GM12878 (cell line): ENCODE measurements at regions not wholly inside any gene's neighbourhood (a gene's known extent, or its start where the extent isn't known, plus 50 kb on each side); places are given as distances from the start of the nearest gene placed in this dataset.

Experiments
- ATAC-seq: fragments of 200-7000 bp; cut with Tn5 transposase; 3 replicates; pipeline ENCODE4 v1.9.1; 2020; ENCODE audit warnings: mild to moderate bottlenecking, moderate library complexity
- BruUV-seq: library from RNA; stranded (reverse); fragments of 400-500 nt; replicated peaks from 2 replicates; lab custom pipeline; 2021; lab: Mats Ljungman, UMichigan
- CTCF ChIA-PET: fragments of 300-600 bp; sonication (Branson Sonifier 250); formaldehyde crosslinking; extraction: SDS; loops from one replicate; lab custom pipeline; 2021; ENCODE audit warnings: inconsistent platforms; lab: Yijun Ruan, JAX
- POLR2A ChIA-PET: fragments of 350-600 bp; formaldehyde crosslinking; extraction: SDS; loops from one replicate; lab custom pipeline; 2021; ENCODE audit warnings: inconsistent platforms; lab: Charles Lee
- RAD21 ChIA-PET: fragments of 300-600 bp; sonication (Branson Sonifier 250); formaldehyde crosslinking; loops from one replicate; lab custom pipeline; 2023; ENCODE audit warnings: antibody characterized with exemption; ENCODE audit not compliant: unreplicated experiment; lab: Charles Lee
- SMC1A ChIA-PET: fragments of 300-600 bp; sonication (Branson Sonifier 250); formaldehyde crosslinking; loops from one replicate; lab custom pipeline; 2023; ENCODE audit not compliant: unreplicated experiment, uncharacterized antibody; lab: Charles Lee
- DNase-seq: peaks from one replicate; pipeline ENCODE4 v3.0.0-alpha.2; 2011; ENCODE audit warnings: low read depth, low spot score
- FAIRE-seq: peaks from 3 replicates; lab custom pipeline; 2011; peaks lifted over from hg19 to GRCh38; lab: Jason Lieb, UNC
- H2AFZ ChIP-seq: 2 replicates; pipeline ENCODE4 v1.6.0; 2011; ENCODE audit warnings: low read depth, low read length, control low read depth; ENCODE audit not compliant: control insufficient read depth
- H3K27ac ChIP-seq: 2 replicates; pipeline ENCODE4 v1.5.1; 2011; ENCODE audit warnings: control low read depth; ENCODE audit not compliant: control insufficient read depth, insufficient read depth
- H3K27me3 ChIP-seq, 2 experiments: replicated peaks in 1 of 2; 2 replicates each; pipeline versions ENCODE4 v1.6.0 to v1.6.1; 2011; ENCODE audit warnings: low read length in 1 of 2; ENCODE audit not compliant: control insufficient read depth in 2 of 2, insufficient read depth in 2 of 2
- H3K36me3 ChIP-seq, 2 experiments: 2 replicates each; pipeline ENCODE4 v1.5.1; 2011; ENCODE audit warnings: low read length in 1 of 2; ENCODE audit not compliant: control insufficient read depth in 2 of 2, insufficient read depth in 2 of 2
- H3K4me1 ChIP-seq: 2 replicates; pipeline ENCODE4 v1.6.1; 2011; ENCODE audit warnings: mild to moderate bottlenecking, low read length, moderate library complexity, mixed read lengths; ENCODE audit not compliant: control insufficient read depth, insufficient read depth
- H3K4me2 ChIP-seq: 2 replicates; pipeline ENCODE4 v1.6.0; 2011; ENCODE audit warnings: control low read depth; ENCODE audit not compliant: control insufficient read depth, insufficient read depth
- H3K4me3 ChIP-seq: fragments of 200-600 bp; sonication (generic); 2 replicates; pipeline ENCODE4 v1.5.1; 2016
- H3K79me2 ChIP-seq: 2 replicates; pipeline ENCODE4 v1.6.0; 2011; ENCODE audit warnings: low read length; ENCODE audit not compliant: control insufficient read depth, insufficient read depth
- H3K9ac ChIP-seq: 2 replicates; pipeline ENCODE4 v1.8.0; 2011; ENCODE audit warnings: low read length, control low read depth, mixed read lengths; ENCODE audit not compliant: control insufficient read depth, insufficient read depth
- H3K9me3 ChIP-seq: replicated peaks from 3 replicates; pipeline ENCODE4 v1.5.1; 2011; ENCODE audit warnings: mild to moderate bottlenecking, low read length; ENCODE audit not compliant: control insufficient read depth, insufficient read depth
- H4K20me1 ChIP-seq: 2 replicates; pipeline ENCODE4 v1.6.0; 2011; ENCODE audit not compliant: control insufficient read depth, insufficient read depth
- ELK1 ChIP-seq: IDR thresholded peaks from 2 replicates; pipeline ENCODE4 v1.6.1; 2012; ENCODE audit warnings: low read depth, low read length, improper control_type of control experiment
- HDGF ChIP-seq: fragments of 450-650 bp; IDR thresholded peaks from 2 replicates; pipeline ENCODE4 v1.6.1; 2016; ENCODE audit warnings: antibody characterized with exemption
- IKZF1 ChIP-seq: fragments of 450-650 bp; conservative IDR thresholded peaks from 2 replicates; pipeline ENCODE4 v1.6.1; 2017; ENCODE audit warnings: antibody characterized with exemption, mild to moderate bottlenecking
- LARP7 ChIP-seq: fragments of 450-650 bp; IDR thresholded peaks from 2 replicates; pipeline ENCODE4 v1.6.1; 2017; ENCODE audit warnings: mild to moderate bottlenecking
- MTA2 ChIP-seq: fragments of 450-650 bp; IDR thresholded peaks from 2 replicates; pipeline ENCODE4 v1.6.1; 2016; ENCODE audit warnings: low read depth, mild to moderate bottlenecking, moderate library complexity
- MYB ChIP-seq: fragments of 150-350 bp; IDR thresholded peaks from 2 replicates; pipeline ENCODE4 v1.6.1; 2014; ENCODE audit warnings: mild to moderate bottlenecking, low read depth, low read length, borderline replicate concordance
- NBN ChIP-seq: fragments of 450-650 bp; IDR thresholded peaks from 2 replicates; pipeline ENCODE4 v1.6.1; 2016
- NR2C1 ChIP-seq: fragments of 450-650 bp; IDR thresholded peaks from 2 replicates; pipeline ENCODE4 v1.6.1; 2017; ENCODE audit warnings: antibody characterized with exemption, mild to moderate bottlenecking, moderate library complexity
- NR2F1 ChIP-seq: fragments of 450-650 bp; conservative IDR thresholded peaks from 2 replicates; pipeline ENCODE4 v1.6.1; 2017; ENCODE audit warnings: mild to moderate bottlenecking
- ZNF384 ChIP-seq: IDR thresholded peaks from 2 replicates; pipeline ENCODE4 v1.6.1; 2012; ENCODE audit warnings: low read depth, mild to moderate bottlenecking, low read length, improper control_type of control experiment, borderline replicate concordance
- WGBS: methylation state at CpG from one replicate; pipeline ENCODE4 v1.1.6; 2016; ENCODE audit warnings: low lambda C conversion rate; ENCODE audit not compliant: insufficient replicate concordance, insufficient coverage; ENCODE audit errors: missing lambda C conversion rate; 5-methylcytosine and 5-hydroxymethylcytosine counted together
- in situ Hi-C: fragments of 300-500 bp; cut with MboI; formaldehyde crosslinking; loops from 9 replicates; pipeline ENCODE4 v1.14.3; 2018; ENCODE audit warnings: mixed read lengths
- intact Hi-C: fragments of 100-400 bp; cut with micrococcal nuclease; formaldehyde crosslinking; loops from one replicate; pipeline ENCODE4 v1.14.2; 2022; ENCODE audit not compliant: unreplicated experiment

GRCh38 chr21:35586305-35586704, 474.0 kb downstream of the SETD4 start:
- no peak for FAIRE-seq
- H4K20me1 ChIP-seq: no peaks in the 10 kb centered on the region
- H3K36me3 ChIP-seq: no peaks in the 10 kb centered on the region
- in situ Hi-C loops: no loop called here
- H3K9me3 ChIP-seq: no peaks in the 10 kb centered on the region
- no peak overlapping the region for H3K4me2 ChIP-seq
- ChIA-PET POLR2A (no interaction called here), RAD21 (no interaction called here)
- H3K27me3 ChIP-seq: no peaks in the 10 kb centered on the region
- H3K4me1 ChIP-seq: no peaks in the 10 kb centered on the region
- H3K79me2 ChIP-seq: no peaks in the 10 kb centered on the region
- H2AFZ ChIP-seq: no peak overlapping the region
- no peak overlapping the region for H3K4me3 ChIP-seq
- TF ChIP-seq ZNF384: no peak
- TF ChIP-seq LARP7: no peak
- no peak for TF ChIP-seq NBN
- TF ChIP-seq ELK1: no peak
- TF ChIP-seq HDGF: no peak
- no peak for TF ChIP-seq NR2C1
- TF ChIP-seq NR2F1: no peak
- TF ChIP-seq MYB: no peak
- TF ChIP-seq, all 136 proteins: peak for 0
- intact Hi-C loops: no loop called here
- SMC1A ChIA-PET: no interaction called here
- BruUV-seq: no TSS peak
- no peak overlapping the region for H3K9ac ChIP-seq
- no peak for DNase-seq
- no peak for ATAC-seq
- 14% methylated on average over 4 of the region's 4 CpGs for WGBS
- no peak overlapping the region for H3K27ac ChIP-seq
- CTCF ChIA-PET: no interaction called here

GRCh38 chr21:35585878-35586277, 474.4 kb downstream of the SETD4 start:
- H3K9ac ChIP-seq: no peak overlapping the region
- POLR2A ChIA-PET: no interaction called here
- CTCF ChIA-PET: no interaction called here
- FAIRE-seq (no peak), ATAC-seq (no peak), DNase-seq (no peak)
- TF ChIP-seq MTA2 (no peak), MYB (no peak), IKZF1 (no peak)
- H4K20me1 ChIP-seq: no peaks in the 10 kb centered on the region
- H3K4me3 ChIP-seq: no peak overlapping the region
- no peaks in the 10 kb centered on the region for H3K9me3 ChIP-seq
- no peaks in the 10 kb centered on the region for H3K27me3 ChIP-seq
- H3K79me2 ChIP-seq: no peaks in the 10 kb centered on the region
- H3K36me3 ChIP-seq: no peaks in the 10 kb centered on the region
- WGBS: 40% methylated on average over 5 of the region's 5 CpGs
- RAD21 ChIA-PET: no interaction called here
- no TSS peak for BruUV-seq
- no peak overlapping the region for H3K27ac ChIP-seq
- H3K4me1 ChIP-seq: no peaks in the 10 kb centered on the region
- SMC1A ChIA-PET: no interaction called here
- intact Hi-C loops (no loop called here), in situ Hi-C loops (no loop called here)
- H3K4me2 ChIP-seq: no peak overlapping the region
- H2AFZ ChIP-seq: no peak overlapping the region
